Parathyroid adenoma (tissue), 2 donors: ENCODE measurements at regions not wholly inside any gene's neighbourhood (a gene's known extent, or its start where the extent isn't known, plus 50 kb on each side); places are given as distances from the start of the nearest gene placed in this dataset.

ENCODE experiments used
- H2AFZ ChIP-seq: fragments of 300-600 bp; sonication (generic); one replicate; pipeline ENCODE4 v1.7.0; 2017; ENCODE audit warnings: antibody characterized with exemption, mild to moderate bottlenecking
- H3K27ac ChIP-seq: fragments of 300-600 bp; sonication (generic); one replicate; pipeline ENCODE4 v1.7.0; 2017
- H3K27me3 ChIP-seq: fragments of 300-600 bp; sonication (generic); one replicate; pipeline ENCODE4 v1.7.0; 2017; ENCODE audit warnings: low read length; ENCODE audit not compliant: control insufficient read depth, insufficient read depth
- H3K36me3 ChIP-seq: fragments of 300-600 bp; sonication (generic); one replicate; pipeline ENCODE4 v1.7.0; 2017; ENCODE audit warnings: low read length; ENCODE audit not compliant: control insufficient read depth, insufficient read depth
- H3K4me1 ChIP-seq: fragments of 300-600 bp; sonication (generic); one replicate; pipeline ENCODE4 v1.7.0; 2017; ENCODE audit warnings: control low read depth
- H3K4me2 ChIP-seq: fragments of 300-600 bp; sonication (generic); one replicate; pipeline ENCODE4 v1.7.0; 2017; ENCODE audit warnings: low read length
- H3K4me3 ChIP-seq: fragments of 300-600 bp; sonication (generic); one replicate; pipeline ENCODE4 v1.7.0; 2017; ENCODE audit warnings: low read depth, low read length
- H3K79me2 ChIP-seq: fragments of 300-600 bp; sonication (generic); one replicate; pipeline ENCODE4 v1.7.0; 2017; ENCODE audit warnings: control low read depth
- H3K9ac ChIP-seq: fragments of 300-600 bp; sonication (generic); one replicate; pipeline ENCODE4 v1.7.0; 2017; ENCODE audit warnings: mild to moderate bottlenecking
- H3K9me3 ChIP-seq: fragments of 300-600 bp; sonication (generic); one replicate; pipeline ENCODE4 v1.7.0; 2017; ENCODE audit warnings: low read length; ENCODE audit not compliant: control insufficient read depth
- TF ChIP-seq, protein P1 (sequence below): fragments of 300-600 bp; sonication (generic); IDR thresholded peaks from one replicate; pipeline ENCODE4 v1.7.0; 2017; ENCODE audit warnings: antibody characterized with exemption, mild to moderate bottlenecking
- donor health status: primary hyperparathyroidism.

DNA sequence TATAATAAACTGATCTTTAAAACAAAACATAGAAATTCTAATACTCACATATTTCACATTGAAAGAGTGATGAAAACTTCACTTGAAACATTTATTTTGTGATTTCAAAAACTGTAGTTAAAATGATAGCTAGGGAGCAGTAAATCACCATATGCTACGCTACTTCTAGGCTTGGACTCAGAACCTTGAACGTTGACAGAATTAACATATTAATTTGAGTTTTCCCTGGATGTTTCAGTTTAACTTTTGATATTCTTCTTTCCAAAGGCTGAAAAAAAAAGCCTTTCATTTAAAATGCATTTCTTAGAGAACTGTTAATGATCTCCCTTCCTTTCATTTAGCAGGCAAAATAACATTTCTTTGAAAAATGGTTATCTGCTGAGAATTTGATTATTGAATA, 307.8 kb upstream of the SGCD start:
- no peak overlapping the region for H2AFZ ChIP-seq
- no peaks in the 10 kb centered on the region for H3K9me3 ChIP-seq
- no peak overlapping the region for H3K27ac ChIP-seq
- H3K36me3 ChIP-seq: no peaks in the 10 kb centered on the region
- TF ChIP-seq, protein P1, sequence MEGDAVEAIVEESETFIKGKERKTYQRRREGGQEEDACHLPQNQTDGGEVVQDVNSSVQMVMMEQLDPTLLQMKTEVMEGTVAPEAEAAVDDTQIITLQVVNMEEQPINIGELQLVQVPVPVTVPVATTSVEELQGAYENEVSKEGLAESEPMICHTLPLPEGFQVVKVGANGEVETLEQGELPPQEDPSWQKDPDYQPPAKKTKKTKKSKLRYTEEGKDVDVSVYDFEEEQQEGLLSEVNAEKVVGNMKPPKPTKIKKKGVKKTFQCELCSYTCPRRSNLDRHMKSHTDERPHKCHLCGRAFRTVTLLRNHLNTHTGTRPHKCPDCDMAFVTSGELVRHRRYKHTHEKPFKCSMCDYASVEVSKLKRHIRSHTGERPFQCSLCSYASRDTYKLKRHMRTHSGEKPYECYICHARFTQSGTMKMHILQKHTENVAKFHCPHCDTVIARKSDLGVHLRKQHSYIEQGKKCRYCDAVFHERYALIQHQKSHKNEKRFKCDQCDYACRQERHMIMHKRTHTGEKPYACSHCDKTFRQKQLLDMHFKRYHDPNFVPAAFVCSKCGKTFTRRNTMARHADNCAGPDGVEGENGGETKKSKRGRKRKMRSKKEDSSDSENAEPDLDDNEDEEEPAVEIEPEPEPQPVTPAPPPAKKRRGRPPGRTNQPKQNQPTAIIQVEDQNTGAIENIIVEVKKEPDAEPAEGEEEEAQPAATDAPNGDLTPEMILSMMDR: no peak
- no peaks in the 10 kb centered on the region for H3K4me1 ChIP-seq
- H3K27me3 ChIP-seq: no peaks in the 10 kb centered on the region
- H3K4me3 ChIP-seq: no peak overlapping the region
- no peak overlapping the region for H3K4me2 ChIP-seq
- H3K79me2 ChIP-seq: peaks cover 9% of the 10 kb centered on the region
- no peak overlapping the region for H3K9ac ChIP-seq

DNA sequence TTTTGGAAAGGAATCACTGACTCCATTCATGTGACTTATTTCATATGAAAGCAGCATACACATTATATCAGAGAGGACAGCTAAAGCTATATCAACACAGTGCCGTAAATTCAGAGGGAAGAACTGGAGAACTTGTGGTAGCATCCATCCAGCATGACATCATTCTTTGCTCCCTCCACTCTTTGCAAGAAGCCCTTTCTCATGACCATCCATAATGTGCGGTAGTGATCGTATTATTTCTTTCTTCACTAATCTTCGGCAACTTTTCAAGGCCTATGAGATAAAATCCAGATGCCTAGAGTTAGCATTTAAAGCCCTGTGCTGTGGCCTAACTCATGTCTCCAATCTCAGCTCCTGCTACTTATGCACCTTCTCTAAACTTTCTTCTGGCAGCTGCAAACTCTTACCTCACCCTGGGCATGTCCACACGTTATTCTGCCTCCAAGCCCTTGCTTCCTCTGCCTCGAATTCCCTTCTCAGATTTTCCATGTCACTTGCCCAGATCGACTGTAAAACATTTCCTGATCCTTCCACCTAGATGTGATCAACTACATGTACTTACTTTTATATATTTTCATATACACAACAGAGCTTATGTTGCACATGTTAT, 307.3 kb upstream of the SGCD start:
- TF ChIP-seq, protein P1: no peak
- Histone ChIP-seq H3K9ac (no peak overlapping the region), H3K27ac (no peak overlapping the region), H3K27me3 (no peaks in the 10 kb centered on the region), H2AFZ (no peak overlapping the region), H3K4me2 (no peak overlapping the region), H3K79me2 (peaks cover 11% of the 10 kb centered on the region), H3K36me3 (no peaks in the 10 kb centered on the region), H3K9me3 (no peaks in the 10 kb centered on the region), H3K4me3 (no peak overlapping the region), H3K4me1 (no peaks in the 10 kb centered on the region)

DNA sequence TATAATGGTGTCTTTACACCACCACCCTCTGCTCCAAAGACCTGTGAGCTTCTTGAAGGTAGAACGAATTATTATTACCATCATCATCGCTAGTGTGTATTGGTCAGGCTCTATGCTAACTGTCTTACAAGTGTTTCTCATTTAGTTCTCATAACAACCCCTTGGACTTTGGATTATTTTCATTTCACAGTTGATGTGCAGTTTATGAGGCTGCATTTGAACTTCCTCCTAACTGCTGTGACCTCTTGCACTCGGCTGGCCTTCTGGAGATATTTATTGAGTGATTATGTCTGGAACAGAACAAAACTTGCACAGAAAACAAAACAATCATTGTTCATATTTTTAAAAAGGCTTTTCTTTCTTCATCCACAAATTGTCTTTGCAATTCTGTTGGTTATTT, 306.3 kb upstream of the SGCD start:
- Histone ChIP-seq H3K4me3 (no peak overlapping the region), H3K9ac (no peak overlapping the region), H2AFZ (no peak overlapping the region), H3K27ac (no peak overlapping the region), H3K4me1 (no peaks in the 10 kb centered on the region), H3K79me2 (peaks cover 11% of the 10 kb centered on the region), H3K27me3 (no peaks in the 10 kb centered on the region), H3K9me3 (no peaks in the 10 kb centered on the region), H3K4me2 (no peak overlapping the region), H3K36me3 (no peaks in the 10 kb centered on the region)
- TF ChIP-seq, protein P1: no peak

DNA sequence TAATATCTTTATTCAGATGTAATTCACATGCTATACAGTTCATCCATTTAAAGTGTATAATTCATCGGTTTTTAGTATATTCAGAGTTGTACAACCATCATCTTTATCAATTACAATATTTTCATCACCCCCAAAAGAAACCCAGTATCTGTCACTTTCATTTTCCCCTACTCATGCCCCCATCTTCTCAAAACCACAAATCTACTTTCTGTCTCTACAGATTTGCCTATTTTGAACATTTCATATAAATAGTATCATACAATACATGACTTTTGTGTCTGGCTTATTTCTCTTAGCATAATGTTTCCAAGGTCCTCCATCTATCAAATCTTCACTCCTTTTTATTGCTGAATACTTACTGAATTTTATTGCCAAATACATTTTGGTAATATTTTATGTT, 305.1 kb upstream of the SGCD start:
- Histone ChIP-seq H3K36me3 (no peaks in the 10 kb centered on the region), H3K4me3 (no peak overlapping the region), H3K27me3 (no peaks in the 10 kb centered on the region), H3K4me1 (no peaks in the 10 kb centered on the region), H3K9me3 (no peaks in the 10 kb centered on the region), H3K79me2 (peaks cover 10% of the 10 kb centered on the region), H3K9ac (no peak overlapping the region), H3K27ac (no peak overlapping the region), H3K4me2 (no peak overlapping the region), H2AFZ (no peak overlapping the region)
- TF ChIP-seq, protein P1: no peak

DNA sequence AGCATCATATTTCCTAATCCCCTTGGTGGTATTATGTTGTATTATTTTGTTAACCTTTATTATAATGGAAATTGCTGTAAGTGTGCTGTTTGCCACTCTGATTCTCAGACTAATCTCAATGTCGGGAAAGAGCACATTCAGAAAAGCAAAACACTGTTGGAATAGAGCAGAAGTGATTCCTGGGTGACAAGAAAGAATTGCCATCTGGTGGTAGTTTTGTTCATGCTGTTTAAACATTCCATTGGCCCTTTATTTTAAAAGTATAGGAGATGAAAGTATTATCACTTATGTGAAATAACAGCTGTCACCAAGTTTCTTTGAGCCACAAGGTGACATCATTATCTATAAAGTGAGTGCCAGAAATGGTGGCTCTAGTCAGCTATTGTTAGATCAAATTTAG, 301.3 kb upstream of the SGCD start:
- no peak overlapping the region for H3K4me3 ChIP-seq
- H3K9ac ChIP-seq: no peak overlapping the region
- TF ChIP-seq, protein P1: no peak
- peaks cover 9% of the 10 kb centered on the region for H3K79me2 ChIP-seq
- no peaks in the 10 kb centered on the region for H3K9me3 ChIP-seq
- H3K4me2 ChIP-seq: no peak overlapping the region
- H3K27me3 ChIP-seq: no peaks in the 10 kb centered on the region
- H3K27ac ChIP-seq: no peak overlapping the region
- H3K4me1 ChIP-seq: peaks cover 3% of the 10 kb centered on the region
- no peaks in the 10 kb centered on the region for H3K36me3 ChIP-seq
- no peak overlapping the region for H2AFZ ChIP-seq
